ENCODE measurements at regions not wholly inside any gene's neighbourhood (a gene's known extent, or its start where the extent isn't known, plus 50 kb on each side); places are given as distances from the start of the nearest gene placed in this dataset.

GRCh38 chr14:98290596-98290995 is 981.4 kb downstream of the BCL11B start:
- H3K4me3 ChIP-seq (ENCODE audit: low read length), result no peak overlapping the region
- H3K4me1 Mint-ChIP-seq, result peaks cover 5% of the 10 kb centered on the region
- no peaks in the 10 kb centered on the region for H3K27me3 Mint-ChIP-seq (ENCODE audit: insufficient read depth)
- no peaks in the 10 kb centered on the region for H3K36me3 ChIP-seq (ENCODE audit: control insufficient read depth, insufficient read depth, low read length)
- DNase-seq, result no peak
- no peak overlapping the region for H3K27ac Mint-ChIP-seq
- no peaks in the 10 kb centered on the region for H3K36me3 Mint-ChIP-seq (ENCODE audit: low read depth)
- H3K9me3 Mint-ChIP-seq, result peaks cover 5% of the 10 kb centered on the region
- H3K4me1 ChIP-seq (ENCODE audit: control insufficient read depth, insufficient read depth, low read length), result peaks cover 4% of the 10 kb centered on the region
- WGBS, 2 experiments (ENCODE audit: insufficient coverage in 1 of 2, insufficient read length in 1 of 2), result 90 to 100% methylated on average over 1 to 4 of the region's 4 CpGs
- TF ChIP-seq CTCF (conservative IDR thresholded peaks at IDR 0.05), result no peak
- H3K27me3 ChIP-seq (ENCODE audit: control insufficient read depth, insufficient read depth, low read length, poor library complexity, severe bottlenecking), result no peaks in the 10 kb centered on the region
- no peak overlapping the region for H3K9ac ChIP-seq (ENCODE audit: extremely low read depth, low read length, poor library complexity, severe bottlenecking)
- H3K9me3 ChIP-seq (ENCODE audit: control insufficient read depth, low read length), result no peaks in the 10 kb centered on the region
- no peak overlapping the region for H3K27ac ChIP-seq (ENCODE audit: low read depth, low read length)
- H3K4me3 Mint-ChIP-seq, result no peak overlapping the region

- no peaks in the 10 kb centered on the region for H3K27me3 Mint-ChIP-seq (ENCODE audit: insufficient read depth)
- TF ChIP-seq CTCF (conservative IDR thresholded peaks at IDR 0.05), result no peak
- H3K27ac Mint-ChIP-seq, result no peak overlapping the region
- Histone ChIP-seq H3K9ac (ENCODE audit: extremely low read depth, low read length, poor library complexity, severe bottlenecking) (no peak overlapping the region), H3K27me3 (ENCODE audit: control insufficient read depth, insufficient read depth, low read length, poor library complexity, severe bottlenecking) (no peaks in the 10 kb centered on the region), H3K36me3 (ENCODE audit: control insufficient read depth, insufficient read depth, low read length) (no peaks in the 10 kb centered on the region), H3K4me3 (ENCODE audit: low read length) (no peak overlapping the region), H3K9me3 (ENCODE audit: control insufficient read depth, low read length) (no peaks in the 10 kb centered on the region), H3K4me1 (ENCODE audit: control insufficient read depth, insufficient read depth, low read length) (peaks cover 4% of the 10 kb centered on the region), H3K27ac (ENCODE audit: low read depth, low read length) (no peak overlapping the region)
- DNase-seq, result no peak
- WGBS, 2 experiments (ENCODE audit: insufficient coverage in 1 of 2, insufficient read length in 1 of 2), result 98% methylated on average over 2 of the region's 2 CpGs; no CpG with 5 or more reads in 1 of the 2 experiments
- no peaks in the 10 kb centered on the region for H3K36me3 Mint-ChIP-seq (ENCODE audit: low read depth)
- no peak overlapping the region for H3K4me3 Mint-ChIP-seq
- peaks cover 5% of the 10 kb centered on the region for H3K4me1 Mint-ChIP-seq
- no peaks in the 10 kb centered on the region for H3K9me3 Mint-ChIP-seq
Observed at GRCh38 chr14:98292191-98292590, 979.8 kb downstream of the BCL11B start.

GRCh38 chr14:98293576-98293975 is 978.4 kb downstream of the BCL11B start:
- Histone ChIP-seq H3K4me3 (ENCODE audit: low read length) (no peak overlapping the region), H3K9ac (ENCODE audit: extremely low read depth, low read length, poor library complexity, severe bottlenecking) (no peak overlapping the region), H3K9me3 (ENCODE audit: control insufficient read depth, low read length) (no peaks in the 10 kb centered on the region), H3K36me3 (ENCODE audit: control insufficient read depth, insufficient read depth, low read length) (no peaks in the 10 kb centered on the region), H3K27ac (ENCODE audit: low read depth, low read length) (no peak overlapping the region), H3K4me1 (ENCODE audit: control insufficient read depth, insufficient read depth, low read length) (peaks cover 4% of the 10 kb centered on the region), H3K27me3 (ENCODE audit: control insufficient read depth, insufficient read depth, low read length, poor library complexity, severe bottlenecking) (no peaks in the 10 kb centered on the region)
- H3K27ac Mint-ChIP-seq, result no peak overlapping the region
- no peak for TF ChIP-seq CTCF (conservative IDR thresholded peaks at IDR 0.05)
- H3K4me1 Mint-ChIP-seq, result peaks cover 5% of the 10 kb centered on the region
- H3K4me3 Mint-ChIP-seq, result no peak overlapping the region
- H3K36me3 Mint-ChIP-seq (ENCODE audit: low read depth), result no peaks in the 10 kb centered on the region
- H3K9me3 Mint-ChIP-seq, result no peaks in the 10 kb centered on the region
- no peak for DNase-seq
- 89 to 95% methylated on average over 2 to 5 of the region's 5 CpGs for WGBS, 2 experiments (ENCODE audit: insufficient coverage in 1 of 2, insufficient read length in 1 of 2)
- H3K27me3 Mint-ChIP-seq (ENCODE audit: insufficient read depth), result no peaks in the 10 kb centered on the region

All from endodermal cell (in vitro differentiated cells).